ENCODE measurements at regions not wholly inside any gene's neighbourhood (a gene's known extent, or its start where the extent isn't known, plus 50 kb on each side); places are given as distances from the start of the nearest gene placed in this dataset.

DNA sequence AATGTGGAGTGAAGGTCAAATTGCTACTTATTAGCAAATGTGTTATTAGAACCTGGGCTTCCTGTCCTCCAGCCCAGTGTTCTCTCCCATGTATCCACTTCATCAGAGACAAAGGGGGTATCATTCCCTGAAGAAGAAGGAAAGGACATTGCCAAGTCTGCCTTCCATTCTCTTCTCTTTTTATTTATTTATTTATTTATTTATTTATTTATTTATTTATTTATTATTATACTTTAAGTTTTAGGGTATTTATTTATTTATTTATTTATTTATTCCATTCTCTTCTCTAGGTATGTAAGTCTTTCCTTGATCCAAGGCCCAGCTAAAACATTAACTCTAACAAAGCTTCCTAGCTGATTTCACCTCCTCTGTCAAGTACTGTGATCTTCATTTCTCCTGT, 277.8 kb upstream of the DNAJC19 start:
- Histone ChIP-seq H3K27me3 (ENCODE audit: insufficient read depth, low read length) (no peaks in the 10 kb centered on the region), H3K4me2 (ENCODE audit: insufficient read depth, low read length) (no peak overlapping the region), H3K9me3 (ENCODE audit: low read depth, low read length) (no peaks in the 10 kb centered on the region), H3K27ac (ENCODE audit: low read depth, low read length) (no peak overlapping the region), H4K20me1 (ENCODE audit: insufficient read depth, low read length) (no peaks in the 10 kb centered on the region), H3K4me3 (ENCODE audit: insufficient read depth, low read length) (no peak overlapping the region), H3K79me2 (ENCODE audit: insufficient read depth, low read length) (no peaks in the 10 kb centered on the region), H3K4me1 (ENCODE audit: insufficient read depth, low read length) (no peaks in the 10 kb centered on the region), H2AFZ (ENCODE audit: low read length) (no peak overlapping the region), H3K36me3 (ENCODE audit: insufficient read depth, low read length) (no peaks in the 10 kb centered on the region)
- TF ChIP-seq, protein P1, sequence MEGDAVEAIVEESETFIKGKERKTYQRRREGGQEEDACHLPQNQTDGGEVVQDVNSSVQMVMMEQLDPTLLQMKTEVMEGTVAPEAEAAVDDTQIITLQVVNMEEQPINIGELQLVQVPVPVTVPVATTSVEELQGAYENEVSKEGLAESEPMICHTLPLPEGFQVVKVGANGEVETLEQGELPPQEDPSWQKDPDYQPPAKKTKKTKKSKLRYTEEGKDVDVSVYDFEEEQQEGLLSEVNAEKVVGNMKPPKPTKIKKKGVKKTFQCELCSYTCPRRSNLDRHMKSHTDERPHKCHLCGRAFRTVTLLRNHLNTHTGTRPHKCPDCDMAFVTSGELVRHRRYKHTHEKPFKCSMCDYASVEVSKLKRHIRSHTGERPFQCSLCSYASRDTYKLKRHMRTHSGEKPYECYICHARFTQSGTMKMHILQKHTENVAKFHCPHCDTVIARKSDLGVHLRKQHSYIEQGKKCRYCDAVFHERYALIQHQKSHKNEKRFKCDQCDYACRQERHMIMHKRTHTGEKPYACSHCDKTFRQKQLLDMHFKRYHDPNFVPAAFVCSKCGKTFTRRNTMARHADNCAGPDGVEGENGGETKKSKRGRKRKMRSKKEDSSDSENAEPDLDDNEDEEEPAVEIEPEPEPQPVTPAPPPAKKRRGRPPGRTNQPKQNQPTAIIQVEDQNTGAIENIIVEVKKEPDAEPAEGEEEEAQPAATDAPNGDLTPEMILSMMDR (IDR thresholded peaks at IDR 0.05; ENCODE audit: extremely low read depth, low read depth, low read length) = no peak
- no peak for DNase-seq (ENCODE audit: insufficient read length, low spot score, missing footprints)

- Histone ChIP-seq H3K36me3 (ENCODE audit: insufficient read depth, low read length) (no peaks in the 10 kb centered on the region), H3K79me2 (ENCODE audit: insufficient read depth, low read length) (no peaks in the 10 kb centered on the region), H3K9me3 (ENCODE audit: low read depth, low read length) (no peaks in the 10 kb centered on the region), H3K4me1 (ENCODE audit: insufficient read depth, low read length) (no peaks in the 10 kb centered on the region), H4K20me1 (ENCODE audit: insufficient read depth, low read length) (no peaks in the 10 kb centered on the region), H3K27me3 (ENCODE audit: insufficient read depth, low read length) (no peaks in the 10 kb centered on the region), H3K4me3 (ENCODE audit: insufficient read depth, low read length) (no peak overlapping the region), H2AFZ (ENCODE audit: low read length) (peak overlapping the region; percentile 6), H3K27ac (ENCODE audit: low read depth, low read length) (no peak overlapping the region), H3K4me2 (ENCODE audit: insufficient read depth, low read length) (no peak overlapping the region)
- TF ChIP-seq, protein P1 (IDR thresholded peaks at IDR 0.05; ENCODE audit: extremely low read depth, low read depth, low read length) = no peak
- DNase-seq (ENCODE audit: insufficient read length, low spot score, missing footprints) = no peak
Observed at GRCh38 chr3:181265750-181266333, 276.3 kb upstream of the DNAJC19 start.

GRCh38 chr3:181264486-181264885, 274.9 kb upstream of the DNAJC19 start:
- no peak overlapping the region for H3K4me2 ChIP-seq (ENCODE audit: insufficient read depth, low read length)
- H3K27me3 ChIP-seq (ENCODE audit: insufficient read depth, low read length) = no peaks in the 10 kb centered on the region
- no peak overlapping the region for H3K4me3 ChIP-seq (ENCODE audit: insufficient read depth, low read length)
- DNase-seq (ENCODE audit: insufficient read length, low spot score, missing footprints) = no peak
- H3K36me3 ChIP-seq (ENCODE audit: insufficient read depth, low read length) = no peaks in the 10 kb centered on the region
- no peaks in the 10 kb centered on the region for H3K4me1 ChIP-seq (ENCODE audit: insufficient read depth, low read length)
- H4K20me1 ChIP-seq (ENCODE audit: insufficient read depth, low read length) = no peaks in the 10 kb centered on the region
- H3K9me3 ChIP-seq (ENCODE audit: low read depth, low read length) = no peaks in the 10 kb centered on the region
- H3K79me2 ChIP-seq (ENCODE audit: insufficient read depth, low read length) = no peaks in the 10 kb centered on the region
- TF ChIP-seq, protein P1 (IDR thresholded peaks at IDR 0.05; ENCODE audit: extremely low read depth, low read depth, low read length) = no peak
- H3K27ac ChIP-seq (ENCODE audit: low read depth, low read length) = no peak overlapping the region
- H2AFZ ChIP-seq (ENCODE audit: low read length) = no peak overlapping the region

DNA sequence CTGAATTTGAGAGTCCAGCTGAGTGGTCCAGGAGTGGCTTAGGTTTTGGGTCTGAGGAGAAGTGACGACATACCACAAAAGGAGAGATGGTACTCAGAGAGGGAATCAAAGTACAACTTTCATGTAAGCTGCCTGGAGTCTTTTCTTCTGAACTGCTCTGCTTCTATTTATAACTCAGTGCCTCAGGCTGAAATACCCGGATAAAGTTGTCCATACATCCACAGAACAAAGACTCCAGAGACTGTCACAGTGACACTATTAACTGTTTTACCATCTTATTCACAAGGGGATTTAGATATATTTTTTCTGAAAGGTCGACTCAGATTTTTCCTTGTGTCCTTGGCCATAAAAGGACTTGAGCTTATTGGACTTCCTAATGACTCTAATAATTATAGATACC, 264.3 kb upstream of the DNAJC19 start:
- Histone ChIP-seq H3K27me3 (ENCODE audit: insufficient read depth, low read length) (no peaks in the 10 kb centered on the region), H3K27ac (ENCODE audit: low read depth, low read length) (no peak overlapping the region), H3K9me3 (ENCODE audit: low read depth, low read length) (no peaks in the 10 kb centered on the region), H4K20me1 (ENCODE audit: insufficient read depth, low read length) (no peaks in the 10 kb centered on the region), H3K4me1 (ENCODE audit: insufficient read depth, low read length) (no peaks in the 10 kb centered on the region), H3K4me3 (ENCODE audit: insufficient read depth, low read length) (no peak overlapping the region), H3K79me2 (ENCODE audit: insufficient read depth, low read length) (no peaks in the 10 kb centered on the region), H3K4me2 (ENCODE audit: insufficient read depth, low read length) (no peak overlapping the region), H3K36me3 (ENCODE audit: insufficient read depth, low read length) (no peaks in the 10 kb centered on the region), H2AFZ (ENCODE audit: low read length) (no peak overlapping the region)
- no peak for DNase-seq (ENCODE audit: insufficient read length, low spot score, missing footprints)
- TF ChIP-seq, protein P1 (IDR thresholded peaks at IDR 0.05; ENCODE audit: extremely low read depth, low read depth, low read length) = no peak

Measured in osteoblast (primary cell).